HCT116 (cell line): ENCODE measurements at regions not wholly inside any gene's neighbourhood (a gene's known extent, or its start where the extent isn't known, plus 50 kb on each side); places are given as distances from the start of the nearest gene placed in this dataset.

Experiments
- ATAC-seq: fragments of 200-7000 bp; cut with Tn5 transposase; 2 replicates; pipeline ENCODE4 v1.9.1; 2020; ENCODE audit warnings: mild to moderate bottlenecking, moderate library complexity
- BruUV-seq: library from RNA; stranded (reverse); fragments of 400-500 nt; replicated peaks from 2 replicates; lab custom pipeline; 2021; lab: Mats Ljungman, UMichigan
- CTCF ChIA-PET: fragments of 300-600 bp; sonication (Branson Sonifier 250); formaldehyde crosslinking; loops from one replicate; lab custom pipeline; 2021; ENCODE audit warnings: antibody characterized with exemption; lab: Charles Lee
- POLR2A ChIA-PET: fragments of 300-600, 350-600 bp; sonication (Branson Sonifier 250); formaldehyde crosslinking; loops from one replicate; lab custom pipeline; 2021; ENCODE audit warnings: antibody characterized with exemption; lab: Charles Lee
- RAD21 ChIA-PET, 2 experiments: fragments of 300-600 bp; sonication (Branson Sonifier 250); formaldehyde crosslinking; loops; one replicate each; lab custom pipeline; 2023; ENCODE audit warnings: low total read pairs in 2 of 2; ENCODE audit not compliant: uncharacterized antibody in 2 of 2, unreplicated experiment in 2 of 2, low non-redundant PET in 1 of 2; lab: Charles Lee
- DNase-seq: peaks from one replicate; pipeline ENCODE4 v3.0.0-alpha.2; 2010; ENCODE audit warnings: low read depth, low spot score
- H2AFZ ChIP-seq: fragments of 200-600 bp; shearing (Covaris generic), sonication (generic); 2 replicates; pipeline ENCODE4 v1.6.1; 2017; ENCODE audit warnings: low read depth, mixed run types, mixed read lengths, antibody characterized with exemption, low read length; ENCODE audit not compliant: poor library complexity, severe bottlenecking
- H3K27ac ChIP-seq: 2 replicates; pipeline ENCODE4 v1.5.1; 2012; ENCODE audit warnings: low read depth, low read length
- H3K27me3 ChIP-seq: fragments of 200-600 bp; sonication (generic); 2 replicates; pipeline ENCODE4 v1.6.1; 2016; ENCODE audit warnings: mixed run types, low read length, mixed read lengths; ENCODE audit not compliant: insufficient read depth
- H3K36me3 ChIP-seq, 2 experiments: fragments of 200-500 bp in 1 of 2; fragments of 200-600 bp in 1 of 2; sonication (Bioruptor generic) in 1 of 2; sonication (generic) in 1 of 2; 2 replicates each; pipeline versions ENCODE4 v1.5.1 to v1.6.1; 2014 to 2016; ENCODE audit warnings: low read length in 2 of 2, inconsistent platforms in 1 of 2, mixed read lengths in 1 of 2, mixed run types in 1 of 2; ENCODE audit not compliant: insufficient read depth in 2 of 2, control insufficient read depth in 1 of 2
- H3K4me1 ChIP-seq, 2 experiments: fragments of 200-600 bp in 1 of 2; sonication (generic) in 1 of 2; 2 replicates each; pipeline versions ENCODE4 v1.5.1 to v1.6.1; 2012 to 2017; ENCODE audit warnings: low read length in 2 of 2, inconsistent platforms in 1 of 2, mild to moderate bottlenecking in 1 of 2, mixed read lengths in 1 of 2, mixed run types in 1 of 2, moderate library complexity in 1 of 2; ENCODE audit not compliant: insufficient read depth in 2 of 2, control insufficient read depth in 1 of 2
- H3K4me2 ChIP-seq: fragments of 200-600 bp; sonication (generic); 2 replicates; pipeline ENCODE4 v1.6.1; 2017; ENCODE audit warnings: mixed run types, low read length, mixed read lengths
- H3K4me3 ChIP-seq, 2 experiments: fragments of 200-600 bp in 1 of 2; sonication (generic) in 1 of 2; replicated peaks in 1 of 2; 2 replicates each; pipeline ENCODE4 v1.5.1; 2011 to 2016; ENCODE audit warnings: low read length in 2 of 2, control low read depth in 1 of 2, low read depth in 1 of 2, mild to moderate bottlenecking in 1 of 2, mixed read lengths in 1 of 2, mixed run types in 1 of 2
- H3K79me2 ChIP-seq: fragments of 200-600 bp; sonication (generic); 2 replicates; pipeline ENCODE4 v1.6.1; 2017; ENCODE audit warnings: mild to moderate bottlenecking, mixed run types, low read length, moderate library complexity, mixed read lengths; ENCODE audit not compliant: insufficient read depth
- H3K9ac ChIP-seq: fragments of 200-600 bp; sonication (generic); 2 replicates; pipeline ENCODE4 v1.6.1; 2016; ENCODE audit warnings: low read length, mixed read lengths
- H3K9me2 ChIP-seq: fragments of 200-600 bp; sonication (generic), shearing (Covaris generic); 2 replicates; pipeline ENCODE4 v1.6.1; 2017; ENCODE audit warnings: mixed run types, mild to moderate bottlenecking, moderate library complexity; ENCODE audit not compliant: insufficient read depth
- H3K9me3 ChIP-seq, 2 experiments: fragments of 200-500 bp in 1 of 2; fragments of 200-600 bp in 1 of 2; sonication (Bioruptor generic) in 1 of 2; sonication (generic) in 1 of 2; 2 replicates each; pipeline ENCODE4 v1.6.1; 2014 to 2017; ENCODE audit warnings: low read length in 2 of 2, mixed read lengths in 2 of 2, inconsistent platforms in 1 of 2, low read depth in 1 of 2, mild to moderate bottlenecking in 1 of 2, mixed run types in 1 of 2, moderate library complexity in 1 of 2; ENCODE audit not compliant: control insufficient read depth in 1 of 2, insufficient read depth in 1 of 2
- H4K20me1 ChIP-seq: fragments of 200-600 bp; sonication (generic), shearing (Covaris generic); 2 replicates; pipeline ENCODE4 v1.6.1; 2017; ENCODE audit warnings: mixed run types, mild to moderate bottlenecking, moderate library complexity; ENCODE audit not compliant: insufficient read depth
- CBX3 ChIP-seq: IDR thresholded peaks from 2 replicates; pipeline ENCODE4 v1.6.1; 2012; ENCODE audit warnings: low read depth
- CEBPB ChIP-seq: IDR thresholded peaks from 2 replicates; pipeline ENCODE4 v1.6.1; 2012; ENCODE audit warnings: low read depth
- EGR1 ChIP-seq: IDR thresholded peaks from 2 replicates; pipeline ENCODE4 v1.6.1; 2012; ENCODE audit warnings: low read depth
- ELF1 ChIP-seq: IDR thresholded peaks from 2 replicates; pipeline ENCODE4 v1.6.1; 2012; ENCODE audit warnings: low read depth, borderline replicate concordance
- EZH2 ChIP-seq: fragments of 200-600 bp; sonication (generic); IDR thresholded peaks from 2 replicates; pipeline ENCODE4 v1.6.1; 2017; ENCODE audit warnings: antibody characterized with exemption, mixed run types
- EZH2phosphoT487 ChIP-seq: fragments of 200-600 bp; IDR thresholded peaks from 2 replicates; pipeline ENCODE4 v1.6.1; 2018; ENCODE audit warnings: antibody characterized with exemption, borderline replicate concordance
- FOSL1 ChIP-seq: IDR thresholded peaks from 2 replicates; pipeline ENCODE4 v1.6.1; 2012; ENCODE audit warnings: low read depth
- JUND ChIP-seq: IDR thresholded peaks from 2 replicates; pipeline ENCODE4 v1.6.1; 2012
- POLR2A ChIP-seq: IDR thresholded peaks from 2 replicates; pipeline ENCODE4 v1.7.0; 2011; ENCODE audit warnings: borderline replicate concordance; ENCODE audit not compliant: insufficient read depth, insufficient read length; ENCODE audit errors: extremely low read depth
- POLR2AphosphoS5 ChIP-seq: IDR thresholded peaks from 2 replicates; pipeline ENCODE4 v1.6.1; 2011; ENCODE audit warnings: mild to moderate bottlenecking, low read depth, low read length, moderate library complexity
- SIN3A ChIP-seq: IDR thresholded peaks from 2 replicates; pipeline ENCODE4 v1.6.1; 2012; ENCODE audit warnings: low read depth
- SP1 ChIP-seq: IDR thresholded peaks from 2 replicates; pipeline ENCODE4 v1.6.1; 2012; ENCODE audit warnings: low read depth
- SRF ChIP-seq: IDR thresholded peaks from 2 replicates; pipeline ENCODE4 v1.6.1; 2012; ENCODE audit warnings: low read depth
- ZFX ChIP-seq: fragments of 450-650 bp; IDR thresholded peaks from 2 replicates; pipeline ENCODE4 v1.6.1; 2017
- ZNF274 ChIP-seq: fragments of 200-500 bp; sonication (Bioruptor generic); IDR thresholded peaks from 2 replicates; pipeline ENCODE4 v1.6.1; 2014; ENCODE audit warnings: mild to moderate bottlenecking, low read depth, low read length, inconsistent platforms
- intact Hi-C: fragments of 100-400 bp; cut with micrococcal nuclease; formaldehyde crosslinking; loops from 2 replicates; pipeline ENCODE4 v1.10.0; 2022
- TF ChIP-seq, protein P1 (sequence below): IDR thresholded peaks from 2 replicates; pipeline ENCODE4 v1.6.1; 2012; ENCODE audit warnings: low read depth
- TF ChIP-seq, protein P2 (sequence below): IDR thresholded peaks from 2 replicates; pipeline ENCODE4 v1.6.1; 2012
- TF ChIP-seq, protein P3 (sequence below): IDR thresholded peaks from 2 replicates; pipeline ENCODE4 v1.6.1; 2011; ENCODE audit warnings: mild to moderate bottlenecking, low read length, moderate library complexity; ENCODE audit not compliant: insufficient replicate concordance; ENCODE audit errors: extremely low read depth

DNA sequence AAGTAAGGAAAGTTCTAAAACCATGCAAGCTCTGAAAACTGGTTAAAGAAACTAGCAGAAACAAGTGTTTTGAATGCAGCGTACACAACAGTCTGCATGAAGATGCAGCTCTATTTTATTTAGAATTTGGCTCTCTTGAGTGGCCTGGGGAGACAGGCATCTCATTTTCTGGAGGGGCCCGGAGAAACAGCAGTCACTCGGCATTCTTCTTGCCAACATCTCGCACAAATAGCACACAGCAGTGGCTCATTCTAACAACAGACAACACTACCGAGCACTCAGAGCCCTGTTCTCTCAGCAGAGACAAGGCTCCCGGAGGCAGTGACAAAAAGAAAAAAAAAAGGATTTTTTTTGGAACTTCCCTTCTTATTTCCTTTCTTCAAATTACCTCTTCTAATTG is 108.5 kb upstream of the STMND1 start:
- Histone ChIP-seq H3K4me1 (no peaks in the 10 kb centered on the region), H4K20me1 (no peaks in the 10 kb centered on the region), H3K9me2 (no peaks in the 10 kb centered on the region), H3K9me3 (no peaks in the 10 kb centered on the region), H3K27me3 (no peaks in the 10 kb centered on the region), H3K4me2 (no peak overlapping the region), H2AFZ (no peak overlapping the region), H3K79me2 (no peaks in the 10 kb centered on the region), H3K27ac (no peak overlapping the region), H3K36me3 (no peaks in the 10 kb centered on the region), H3K9ac (no peak overlapping the region), H3K4me3 (no peak overlapping the region)
- no TSS peak for BruUV-seq
- intact Hi-C loops = no loop called here
- ChIA-PET RAD21 (no interaction called here), CTCF (no interaction called here), POLR2A (no interaction called here)
- no peak for TF ChIP-seq SP1
- DNase-seq (no peak), ATAC-seq (no peak)

GRCh38 chr6:16991981-16992629 is 109.7 kb upstream of the STMND1 start:
- intact Hi-C loops = no loop called here
- ChIA-PET POLR2A (no interaction called here), CTCF (no interaction called here), RAD21 (no interaction called here)
- Histone ChIP-seq H3K27me3 (no peaks in the 10 kb centered on the region), H4K20me1 (no peaks in the 10 kb centered on the region), H2AFZ (no peak overlapping the region), H3K9me3 (no peaks in the 10 kb centered on the region), H3K4me3 (no peak overlapping the region), H3K9ac (no peak overlapping the region), H3K79me2 (no peaks in the 10 kb centered on the region), H3K36me3 (no peaks in the 10 kb centered on the region), H3K4me2 (no peak overlapping the region), H3K4me1 (no peaks in the 10 kb centered on the region), H3K9me2 (no peaks in the 10 kb centered on the region), H3K27ac (no peak overlapping the region)
- ATAC-seq (no peak), DNase-seq (no peak)
- BruUV-seq = no TSS peak
- TF ChIP-seq EGR1 = no peak
- no peak for TF ChIP-seq SP1
- TF ChIP-seq, protein P1, sequence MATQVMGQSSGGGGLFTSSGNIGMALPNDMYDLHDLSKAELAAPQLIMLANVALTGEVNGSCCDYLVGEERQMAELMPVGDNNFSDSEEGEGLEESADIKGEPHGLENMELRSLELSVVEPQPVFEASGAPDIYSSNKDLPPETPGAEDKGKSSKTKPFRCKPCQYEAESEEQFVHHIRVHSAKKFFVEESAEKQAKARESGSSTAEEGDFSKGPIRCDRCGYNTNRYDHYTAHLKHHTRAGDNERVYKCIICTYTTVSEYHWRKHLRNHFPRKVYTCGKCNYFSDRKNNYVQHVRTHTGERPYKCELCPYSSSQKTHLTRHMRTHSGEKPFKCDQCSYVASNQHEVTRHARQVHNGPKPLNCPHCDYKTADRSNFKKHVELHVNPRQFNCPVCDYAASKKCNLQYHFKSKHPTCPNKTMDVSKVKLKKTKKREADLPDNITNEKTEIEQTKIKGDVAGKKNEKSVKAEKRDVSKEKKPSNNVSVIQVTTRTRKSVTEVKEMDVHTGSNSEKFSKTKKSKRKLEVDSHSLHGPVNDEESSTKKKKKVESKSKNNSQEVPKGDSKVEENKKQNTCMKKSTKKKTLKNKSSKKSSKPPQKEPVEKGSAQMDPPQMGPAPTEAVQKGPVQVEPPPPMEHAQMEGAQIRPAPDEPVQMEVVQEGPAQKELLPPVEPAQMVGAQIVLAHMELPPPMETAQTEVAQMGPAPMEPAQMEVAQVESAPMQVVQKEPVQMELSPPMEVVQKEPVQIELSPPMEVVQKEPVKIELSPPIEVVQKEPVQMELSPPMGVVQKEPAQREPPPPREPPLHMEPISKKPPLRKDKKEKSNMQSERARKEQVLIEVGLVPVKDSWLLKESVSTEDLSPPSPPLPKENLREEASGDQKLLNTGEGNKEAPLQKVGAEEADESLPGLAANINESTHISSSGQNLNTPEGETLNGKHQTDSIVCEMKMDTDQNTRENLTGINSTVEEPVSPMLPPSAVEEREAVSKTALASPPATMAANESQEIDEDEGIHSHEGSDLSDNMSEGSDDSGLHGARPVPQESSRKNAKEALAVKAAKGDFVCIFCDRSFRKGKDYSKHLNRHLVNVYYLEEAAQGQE = no peak
- no peak for TF ChIP-seq CEBPB
- no peak for TF ChIP-seq EZH2
- no peak for TF ChIP-seq SIN3A
- TF ChIP-seq JUND = no peak
- TF ChIP-seq POLR2AphosphoS5 = no peak
- no peak for TF ChIP-seq ELF1
- TF ChIP-seq FOSL1 = no peak
- no peak for TF ChIP-seq SRF
- TF ChIP-seq, protein P2, sequence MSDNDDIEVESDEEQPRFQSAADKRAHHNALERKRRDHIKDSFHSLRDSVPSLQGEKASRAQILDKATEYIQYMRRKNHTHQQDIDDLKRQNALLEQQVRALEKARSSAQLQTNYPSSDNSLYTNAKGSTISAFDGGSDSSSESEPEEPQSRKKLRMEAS = no peak
- no peak for TF ChIP-seq EZH2phosphoT487
- no peak for TF ChIP-seq CBX3
- no peak for TF ChIP-seq ZFX
- TF ChIP-seq, protein P3, sequence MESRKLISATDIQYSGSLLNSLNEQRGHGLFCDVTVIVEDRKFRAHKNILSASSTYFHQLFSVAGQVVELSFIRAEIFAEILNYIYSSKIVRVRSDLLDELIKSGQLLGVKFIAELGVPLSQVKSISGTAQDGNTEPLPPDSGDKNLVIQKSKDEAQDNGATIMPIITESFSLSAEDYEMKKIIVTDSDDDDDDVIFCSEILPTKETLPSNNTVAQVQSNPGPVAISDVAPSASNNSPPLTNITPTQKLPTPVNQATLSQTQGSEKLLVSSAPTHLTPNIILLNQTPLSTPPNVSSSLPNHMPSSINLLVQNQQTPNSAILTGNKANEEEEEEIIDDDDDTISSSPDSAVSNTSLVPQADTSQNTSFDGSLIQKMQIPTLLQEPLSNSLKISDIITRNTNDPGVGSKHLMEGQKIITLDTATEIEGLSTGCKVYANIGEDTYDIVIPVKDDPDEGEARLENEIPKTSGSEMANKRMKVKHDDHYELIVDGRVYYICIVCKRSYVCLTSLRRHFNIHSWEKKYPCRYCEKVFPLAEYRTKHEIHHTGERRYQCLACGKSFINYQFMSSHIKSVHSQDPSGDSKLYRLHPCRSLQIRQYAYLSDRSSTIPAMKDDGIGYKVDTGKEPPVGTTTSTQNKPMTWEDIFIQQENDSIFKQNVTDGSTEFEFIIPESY = no peak
- TF ChIP-seq ZNF274 = no peak
- no peak for TF ChIP-seq POLR2A
